Renal pelvis (tissue), 1 donor: ENCODE measurements at regions not wholly inside any gene's neighbourhood (a gene's known extent, or its start where the extent isn't known, plus 50 kb on each side); places are given as distances from the start of the nearest gene placed in this dataset.
A peak's percentile ranks its signal among the peaks of the same experiment; 100 is the strongest.

ENCODE experiments used
- DNase-seq: peaks from one replicate; pipeline ENCODE4 v3.0.0-alpha.2; 2013

DNA sequence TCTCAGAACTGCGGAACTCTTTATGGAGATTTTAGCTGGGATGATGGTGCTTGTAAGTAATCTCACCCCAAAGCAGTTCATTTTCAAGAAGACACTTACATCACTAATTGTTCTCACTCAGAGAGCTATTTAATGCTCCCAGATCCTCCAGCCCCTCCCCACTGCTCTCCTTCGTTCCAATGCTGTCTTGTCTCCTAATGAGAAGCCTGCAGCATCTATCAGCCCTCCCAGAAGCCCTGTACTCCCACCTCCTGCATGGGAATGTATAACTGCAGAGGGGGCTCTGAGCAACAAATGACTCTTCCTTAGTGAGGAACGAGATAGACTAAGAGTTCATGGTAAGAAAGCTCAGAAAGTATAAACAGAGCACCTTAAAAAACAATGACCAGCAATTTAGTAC is 377.4 kb upstream of the RUNX1 start:
- DNase-seq = no peak

DNA sequence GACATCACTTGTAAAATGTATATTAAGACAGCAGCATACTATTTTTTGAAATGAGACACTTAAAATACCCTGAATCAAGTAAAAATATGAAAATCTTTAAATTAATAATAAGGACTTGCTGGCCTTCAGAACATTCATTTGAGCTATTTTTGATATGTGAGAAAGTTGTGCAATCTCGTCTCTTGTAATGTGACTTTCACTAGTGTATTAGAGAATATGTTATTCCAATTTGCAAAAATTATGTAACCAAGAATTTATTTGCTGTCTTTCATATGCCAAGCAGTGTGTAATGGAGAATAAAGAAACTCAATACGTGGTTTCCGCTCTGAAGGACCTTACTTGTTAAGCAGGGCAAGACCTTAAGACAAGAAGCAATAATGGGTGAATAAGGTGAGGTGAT is 375.0 kb upstream of the RUNX1 start:
- DNase-seq = no peak

DNA sequence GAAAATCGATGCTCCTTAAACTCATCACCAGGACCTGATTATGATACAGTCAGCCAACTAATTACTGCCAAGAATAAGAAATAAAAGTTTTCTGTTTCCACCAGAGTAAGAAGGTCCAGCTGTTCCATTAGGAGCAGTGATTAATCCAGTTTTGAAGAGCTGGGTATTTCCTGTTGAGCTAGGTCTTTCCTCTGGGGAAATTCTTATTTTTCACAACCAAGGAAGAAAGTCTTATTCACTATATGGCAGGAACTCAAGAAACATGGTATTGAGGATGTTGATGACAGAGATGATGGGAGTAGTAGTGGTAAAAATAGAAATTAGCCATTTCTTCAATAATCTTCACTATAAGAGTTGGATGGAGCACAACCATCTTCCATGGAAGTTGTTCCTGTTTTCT is 374.6 kb upstream of the RUNX1 start:
- no peak for DNase-seq

DNA sequence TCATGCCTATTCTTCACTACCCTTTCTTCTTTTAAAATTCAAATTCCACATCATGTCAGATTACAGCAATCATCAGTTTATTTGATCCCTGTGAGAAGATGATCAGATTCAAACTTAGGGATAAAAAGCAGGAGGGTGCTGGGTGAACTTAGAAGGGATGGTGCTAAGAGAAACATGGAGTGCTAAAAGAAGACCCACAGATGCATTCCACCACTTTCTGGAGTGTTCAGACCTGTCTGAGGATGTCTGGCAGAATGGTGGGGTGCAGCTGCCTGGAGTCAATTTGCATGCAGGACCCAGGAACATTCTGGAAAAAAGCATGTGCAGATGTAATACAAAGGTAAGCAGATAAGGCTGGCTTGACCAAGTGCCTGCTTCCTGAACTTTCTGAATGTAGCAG is 372.9 kb upstream of the RUNX1 start:
- DNase-seq = no peak

DNA sequence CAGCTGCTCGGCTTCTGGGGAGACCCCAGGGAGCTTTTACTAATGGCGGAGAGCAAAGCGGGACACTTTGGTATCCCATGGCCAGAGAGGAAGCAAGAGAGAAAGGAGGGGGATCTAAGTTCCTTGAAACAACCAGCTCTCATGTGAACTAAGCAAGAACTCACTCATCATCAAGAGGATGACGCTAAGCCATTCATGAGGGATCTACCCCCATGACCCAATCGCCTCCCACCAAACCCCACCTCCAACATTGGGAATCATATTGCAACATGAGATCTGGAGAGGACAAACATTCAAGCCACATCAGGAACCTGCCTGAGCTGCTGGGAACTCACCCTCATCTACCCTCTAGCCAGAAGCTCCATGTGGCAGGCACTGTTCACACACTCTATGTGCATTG is 372.1 kb upstream of the RUNX1 start:
- DNase-seq = no peak

DNA sequence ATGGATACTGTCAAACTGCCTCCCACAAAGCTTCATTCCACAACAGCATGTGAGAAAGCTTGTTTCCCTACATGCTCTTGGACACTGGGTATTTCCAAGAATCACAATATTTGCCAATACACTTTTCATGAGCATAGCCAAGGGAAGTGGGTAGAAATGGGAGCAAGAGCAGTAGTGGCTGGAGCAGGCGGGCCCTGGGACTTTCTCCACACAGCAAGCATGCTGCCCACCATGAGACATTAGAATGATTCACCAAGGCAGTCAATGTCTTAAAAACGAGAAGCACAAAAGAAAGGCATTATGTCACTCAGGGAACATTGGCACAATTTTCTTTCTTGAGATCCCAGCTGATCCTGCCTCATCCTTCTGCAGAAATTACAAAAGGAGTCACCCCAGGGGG is 371.6 kb upstream of the RUNX1 start:
- no peak for DNase-seq

DNA sequence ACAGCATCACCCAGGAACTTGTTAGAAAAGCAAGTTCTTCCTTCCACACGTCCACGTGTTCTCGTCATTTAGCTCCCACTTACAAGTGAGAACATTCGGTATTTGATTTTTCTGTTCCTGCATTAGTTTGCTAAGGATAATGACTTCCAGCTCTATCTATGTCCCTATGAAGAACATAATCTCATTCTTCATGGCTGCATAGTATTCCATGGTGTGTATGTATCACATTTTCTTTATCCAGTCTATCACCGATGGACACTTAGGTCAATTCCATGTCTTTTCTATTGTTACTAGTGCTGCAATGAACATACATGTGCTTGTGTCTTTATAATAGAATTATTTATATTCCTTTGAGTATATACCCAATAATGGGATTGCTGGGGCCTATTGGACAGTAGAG is 368.7 kb upstream of the RUNX1 start:
- no peak for DNase-seq

DNA sequence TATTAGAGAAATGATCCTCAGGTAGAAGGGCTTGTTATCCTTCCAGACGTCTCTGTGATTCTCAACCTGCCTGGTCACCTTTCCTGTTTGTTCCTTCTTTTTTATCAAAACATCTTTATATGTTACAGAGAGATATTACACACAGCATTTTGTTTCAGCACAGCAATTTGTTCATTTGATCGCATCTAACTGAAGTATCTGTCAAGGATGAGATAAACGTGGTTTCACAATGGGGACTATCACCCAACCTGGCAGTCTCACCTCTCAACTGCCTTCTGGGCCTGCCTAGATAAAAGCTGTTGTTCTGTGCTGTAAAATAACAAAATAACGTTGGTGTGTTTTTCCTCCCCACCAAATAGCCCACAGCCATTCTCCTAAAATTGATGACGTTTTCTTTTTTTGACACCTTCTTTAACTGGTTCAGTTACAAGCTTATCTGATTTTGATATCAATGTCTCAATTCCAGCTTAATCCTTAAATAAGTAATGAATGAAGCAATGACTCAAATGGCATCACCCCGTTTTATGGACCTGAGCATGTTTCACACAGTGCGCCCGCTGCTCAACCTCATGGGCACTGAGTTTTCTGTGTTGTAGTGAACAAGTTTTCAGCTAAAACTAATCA is 367.9 kb upstream of the RUNX1 start:
- no peak for DNase-seq

DNA sequence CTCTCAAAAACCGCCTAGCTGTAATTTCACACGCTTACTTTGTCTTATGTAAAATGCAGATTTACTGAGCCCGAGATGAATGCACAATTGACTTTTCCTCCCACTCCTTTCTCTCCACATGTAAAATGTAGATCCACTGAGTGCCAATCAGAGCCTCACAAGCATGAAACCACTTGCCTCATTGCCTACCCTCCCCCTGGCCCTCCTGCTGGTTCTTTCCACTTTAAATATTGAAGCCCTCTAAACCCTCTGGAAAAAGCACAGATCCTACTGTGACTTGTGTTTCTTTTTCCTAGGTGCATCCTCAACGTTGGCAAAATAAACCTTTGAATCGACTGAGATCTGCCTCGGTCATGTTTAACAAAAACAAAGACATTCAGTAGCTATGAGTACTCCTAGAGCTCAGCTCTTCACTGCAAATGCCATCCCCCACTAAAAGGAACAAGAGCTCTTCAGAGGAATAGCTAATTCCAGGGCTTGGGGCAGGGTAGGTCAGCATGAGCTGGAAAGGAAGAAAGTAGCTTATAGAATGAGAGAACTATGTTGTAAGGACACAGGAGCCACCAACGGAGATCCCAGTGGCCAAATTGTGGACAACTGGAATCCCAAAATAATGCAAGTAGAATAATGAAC is 365.5 kb upstream of the RUNX1 start:
- DNase-seq = no peak

DNA sequence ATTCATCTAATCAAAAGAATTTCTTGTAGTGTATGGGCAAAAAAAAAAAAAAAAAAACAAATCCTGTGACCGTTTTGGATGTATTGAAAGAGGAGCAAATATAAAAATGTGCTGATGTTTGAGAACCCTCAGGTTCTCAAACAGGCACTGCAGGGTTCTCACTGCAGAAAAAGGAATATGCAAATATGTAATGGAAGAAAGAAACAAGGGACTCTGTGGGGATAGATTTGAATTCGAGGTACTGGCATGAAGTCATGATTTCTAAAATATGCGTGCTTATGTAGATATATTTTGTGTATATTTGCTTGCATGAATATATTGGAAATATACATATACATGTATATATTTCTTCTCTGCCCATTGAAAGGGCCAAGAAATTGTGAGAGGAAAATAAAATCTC is 365.0 kb upstream of the RUNX1 start:
- no peak for DNase-seq

DNA sequence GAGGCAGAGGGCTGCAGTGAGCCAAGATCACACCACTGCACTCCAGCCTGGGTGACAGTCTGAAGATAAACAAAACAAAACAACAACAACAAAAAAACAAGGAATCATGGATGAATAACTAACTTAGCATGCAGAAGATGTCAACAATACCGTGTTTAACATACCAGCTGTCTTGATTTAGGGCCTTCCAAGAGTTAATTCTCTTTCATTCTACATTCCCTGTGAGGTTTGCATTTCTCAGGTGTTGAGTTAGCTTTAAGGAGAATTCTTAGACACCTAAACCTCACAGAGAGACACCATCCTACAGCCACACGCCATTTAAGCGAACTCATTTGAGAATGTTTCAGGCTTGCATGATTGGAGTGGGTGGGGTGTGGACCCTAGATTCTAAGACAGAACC is 363.1 kb upstream of the RUNX1 start:
- no peak for DNase-seq

DNA sequence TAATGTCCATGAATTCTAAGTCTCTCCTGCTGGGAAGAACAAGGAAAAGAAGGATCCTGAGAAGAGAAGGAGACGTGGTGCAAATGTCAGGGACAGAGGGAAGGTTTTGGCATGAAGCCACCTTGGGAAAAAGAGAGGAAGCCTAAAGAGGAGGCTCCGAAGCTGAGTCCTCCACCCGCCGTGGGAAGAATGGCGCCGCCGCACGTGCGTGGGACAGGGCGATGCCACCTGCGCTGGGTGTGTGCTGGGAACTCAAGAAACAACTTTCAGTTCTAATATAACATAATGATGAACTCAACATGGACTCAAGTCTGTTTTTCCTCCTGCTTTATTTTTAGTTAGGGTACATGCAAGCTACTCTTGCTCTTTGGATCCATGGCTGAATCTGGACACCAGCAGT is 362.3 kb upstream of the RUNX1 start:
- DNase-seq = no peak

DNA sequence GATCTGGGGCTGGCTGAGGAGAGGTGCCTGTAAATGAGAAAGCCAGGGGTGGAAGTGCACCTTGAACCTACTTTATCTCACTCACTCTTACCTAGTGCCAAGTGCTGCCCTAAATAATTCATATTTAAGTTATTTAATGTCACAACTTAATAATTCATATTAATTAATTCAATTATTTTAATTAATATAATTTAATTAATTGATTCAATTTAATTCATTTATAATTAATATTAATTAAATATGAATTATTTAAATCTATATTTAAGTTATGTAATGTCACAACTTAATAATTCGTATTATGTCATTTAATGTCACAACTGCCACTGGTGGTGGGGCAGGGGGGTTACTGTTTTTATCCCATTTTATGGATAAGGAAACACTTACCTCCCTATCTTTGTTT is 361.6 kb upstream of the RUNX1 start:
- no peak for DNase-seq

DNA sequence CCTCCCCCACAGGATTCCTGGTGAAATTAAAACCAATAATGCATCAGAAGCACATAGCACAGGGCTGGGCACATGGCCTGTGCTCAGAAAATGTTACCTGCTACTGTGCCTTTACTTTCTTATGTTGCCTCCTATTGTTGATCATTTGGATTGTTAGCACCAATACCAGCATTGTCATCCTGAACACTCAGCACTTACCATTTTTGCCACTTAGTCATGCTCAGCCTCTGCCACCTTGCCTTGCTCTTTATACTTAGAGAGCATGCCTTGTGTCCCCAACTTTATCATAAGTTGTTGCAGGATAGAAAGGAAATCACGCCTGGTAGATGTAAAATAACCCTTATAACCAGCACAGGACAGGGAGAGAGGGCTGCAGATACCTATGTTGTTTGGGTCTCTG is 361.0 kb upstream of the RUNX1 start:
- no peak for DNase-seq

DNA sequence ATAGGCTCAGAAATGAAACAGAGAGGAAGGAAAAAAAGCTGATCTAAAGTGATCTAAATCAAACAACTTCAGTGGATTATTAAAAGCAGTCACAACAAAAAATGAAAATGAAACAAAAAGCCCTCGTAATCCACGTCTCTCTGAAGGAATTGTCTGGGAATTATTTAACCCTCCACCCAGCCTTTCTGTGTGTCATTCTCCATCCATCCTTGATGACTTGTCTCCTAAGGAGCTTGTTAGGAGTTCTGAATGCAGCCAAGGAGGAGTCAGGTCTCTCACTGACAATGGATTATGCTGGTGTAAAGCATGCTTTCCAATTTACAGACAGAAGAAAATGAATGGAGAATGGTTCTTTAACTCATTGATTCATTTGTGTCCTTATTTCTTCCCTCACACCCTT is 359.3 kb upstream of the RUNX1 start:
- DNase-seq = no peak

DNA sequence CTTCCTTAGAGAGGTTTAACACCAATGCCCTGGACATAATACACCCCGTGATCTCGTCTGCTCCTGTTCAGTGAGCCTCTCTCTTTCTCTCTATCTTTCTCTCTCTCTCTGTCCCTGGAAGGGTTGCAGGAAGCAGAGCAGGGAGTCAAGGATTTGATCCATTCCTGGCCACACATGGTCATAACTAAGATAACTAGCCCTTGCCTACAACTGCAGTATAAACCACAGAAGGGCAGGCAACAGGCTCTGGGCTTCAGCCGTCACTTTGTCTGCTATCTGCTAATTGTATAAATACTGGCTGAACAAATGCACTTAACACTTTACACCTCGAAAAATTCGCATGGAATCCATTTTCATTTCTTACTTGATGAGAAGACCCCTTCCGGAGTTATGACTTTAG is 357.5 kb upstream of the RUNX1 start:
- no peak for DNase-seq

DNA sequence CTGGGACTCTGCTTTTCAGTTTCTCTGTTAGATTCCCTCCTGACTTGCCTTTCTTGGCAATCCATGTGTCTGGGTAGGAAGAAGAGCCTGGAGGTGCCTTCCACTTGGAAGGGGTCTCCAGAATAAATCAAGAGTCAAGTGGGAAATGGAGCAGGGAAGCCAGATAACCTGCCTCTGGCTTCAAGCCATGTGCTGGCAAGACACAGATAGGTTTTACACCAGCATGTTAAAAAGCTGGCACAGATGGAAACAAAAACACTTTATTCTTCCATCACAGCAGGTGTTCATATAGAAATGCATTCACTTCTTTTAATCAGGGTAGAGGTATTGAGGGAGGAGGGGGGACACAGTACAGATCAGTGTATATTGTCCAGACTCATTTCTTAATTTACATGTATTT is 356.9 kb upstream of the RUNX1 start:
- DNase-seq = no peak

DNA sequence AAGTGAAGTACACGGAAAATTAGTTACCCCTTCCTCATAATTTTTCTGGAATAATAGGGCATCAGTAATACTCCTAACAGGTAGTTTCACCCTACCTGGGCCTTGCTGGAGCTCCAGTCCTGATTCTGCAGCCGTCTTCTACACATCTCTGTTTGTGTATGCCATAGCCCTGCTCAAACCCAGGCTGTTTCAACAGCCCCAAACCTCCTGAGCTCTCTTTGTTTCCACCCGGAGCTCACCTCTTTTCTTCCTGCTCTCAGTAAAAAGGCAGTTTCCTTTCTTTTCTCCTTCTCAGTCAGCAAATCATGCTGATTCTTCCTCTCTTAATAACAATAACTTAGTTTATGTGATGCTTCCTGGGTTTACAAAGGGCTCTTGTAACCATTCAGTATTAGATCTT is 355.1 kb upstream of the RUNX1 start:
- DNase-seq = no peak

DNA sequence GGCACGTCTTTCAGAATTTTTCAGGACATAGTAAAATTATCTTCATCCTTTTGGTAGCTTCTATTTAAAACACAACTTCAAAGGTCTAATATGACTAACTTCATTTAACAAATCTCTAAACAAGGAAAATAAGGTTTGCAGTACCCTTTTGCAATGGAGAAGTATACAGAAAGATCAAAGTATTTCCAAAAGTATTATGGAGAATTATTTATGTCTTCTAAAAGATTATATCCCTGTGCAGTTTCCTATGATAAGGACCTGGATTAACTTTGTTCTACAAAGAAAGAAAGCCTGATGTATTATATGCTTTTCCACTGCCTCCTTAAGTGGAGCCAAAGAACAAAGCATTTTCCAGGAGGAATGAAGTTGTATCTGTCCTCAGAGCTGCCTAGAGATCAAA is 353.0 kb upstream of the RUNX1 start:
- no peak for DNase-seq

DNA sequence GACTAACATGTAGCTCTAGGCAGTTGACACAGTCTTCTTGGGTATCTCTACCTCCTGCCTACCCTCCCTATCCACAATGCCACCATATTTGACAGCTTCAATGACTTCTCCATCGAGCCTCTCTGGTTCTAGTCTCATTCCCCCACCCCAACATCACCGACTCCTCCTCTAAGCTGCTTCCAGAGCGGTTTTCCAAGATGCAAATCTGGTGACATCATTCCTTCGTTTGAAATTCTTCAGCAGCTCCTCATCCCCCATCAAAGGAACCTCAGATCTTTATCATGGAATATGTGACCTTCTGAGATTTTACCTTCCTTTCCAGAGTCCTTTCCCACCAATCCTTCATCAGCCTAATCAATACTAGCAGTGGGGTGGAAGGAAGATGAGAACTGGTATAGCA is 352.4 kb upstream of the RUNX1 start:
- no peak for DNase-seq

DNA sequence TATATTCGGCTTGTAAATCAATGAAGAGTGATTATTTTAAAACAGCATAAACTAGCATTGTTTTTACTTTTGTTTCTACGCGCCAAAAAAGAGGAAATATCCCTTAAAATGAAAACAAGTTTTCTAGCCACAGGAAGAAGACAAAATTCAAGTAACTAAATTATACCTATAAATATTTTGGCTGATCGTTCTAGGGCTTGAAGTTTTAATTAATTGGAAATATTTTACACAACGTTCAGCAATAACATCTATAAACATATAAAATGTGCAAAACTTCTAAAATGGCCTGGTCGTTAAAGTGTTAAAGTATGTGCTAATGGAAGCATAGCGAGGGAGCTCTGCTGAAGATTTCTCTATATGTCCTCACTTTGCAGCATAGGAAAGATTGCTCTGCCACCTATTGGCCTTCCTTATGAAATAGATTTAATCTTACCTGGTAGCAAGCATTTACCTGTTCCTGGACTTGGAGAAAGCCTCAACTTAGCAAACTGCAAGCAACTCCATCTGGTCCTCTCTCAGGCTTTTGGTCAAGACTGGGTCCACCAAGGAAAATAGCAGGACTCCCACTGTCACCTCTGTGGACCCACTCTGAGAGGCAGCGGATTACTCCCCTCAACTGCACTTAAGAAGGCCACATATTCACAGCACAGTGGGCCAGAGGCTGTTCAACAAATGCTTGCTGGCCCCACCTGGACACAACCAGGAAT is 351.3 kb upstream of the RUNX1 start:
- DNase-seq = peak; percentile 54

DNA sequence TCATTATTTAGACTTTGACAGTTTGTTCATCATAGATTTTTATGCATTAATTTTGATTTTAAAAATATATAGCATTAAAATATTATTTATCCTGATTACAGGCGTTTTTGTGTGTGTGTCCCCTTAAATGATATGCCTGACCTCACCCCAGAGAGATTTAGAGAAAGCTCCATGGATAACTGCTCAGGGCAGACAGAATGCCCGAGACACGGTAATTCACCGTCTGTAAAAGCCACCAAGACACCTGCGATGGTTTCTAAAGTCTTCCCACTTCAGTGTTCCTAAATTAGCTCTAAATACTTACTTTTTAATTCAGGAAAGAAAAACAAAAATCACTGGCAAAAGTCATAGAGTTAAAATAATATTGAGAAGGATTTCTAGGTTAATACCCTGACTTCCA is 350.6 kb upstream of the RUNX1 start:
- no peak for DNase-seq

DNA sequence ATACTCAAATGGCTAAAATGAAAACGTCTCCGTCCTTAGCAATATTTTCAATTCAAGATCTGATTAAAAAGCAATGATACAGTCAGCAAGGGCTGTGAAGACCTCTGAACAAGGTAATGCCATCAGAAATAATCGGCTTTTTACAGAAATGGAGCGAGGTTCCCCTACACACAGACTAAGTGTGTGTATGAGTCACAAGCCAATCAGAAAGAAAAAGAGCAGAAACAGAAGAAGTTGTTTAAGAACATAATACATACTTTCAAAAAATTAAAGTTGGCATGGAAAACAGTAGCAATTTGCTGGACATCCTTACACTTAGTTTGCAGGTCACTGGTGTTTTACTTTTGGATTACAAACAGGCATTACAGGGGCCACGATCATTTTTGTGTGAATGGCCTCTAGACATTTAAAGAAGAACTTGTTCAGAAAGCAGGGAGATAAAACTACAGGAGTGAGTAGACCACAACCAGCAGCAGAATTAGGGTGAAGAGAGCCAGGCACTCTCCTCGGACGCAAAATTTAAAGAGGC is 350.0 kb upstream of the RUNX1 start:
- DNase-seq = no peak
